OCI-LY7 (cell line): ENCODE measurements at regions not wholly inside any gene's neighbourhood (a gene's known extent, or its start where the extent isn't known, plus 50 kb on each side); places are given as distances from the start of the nearest gene placed in this dataset.

ENCODE experiments used
- EZH2phosphoT487 ChIP-seq: fragments of 200-600 bp; sonication (generic); IDR thresholded peaks from 2 replicates; pipeline ENCODE4 v1.6.1; 2018; ENCODE audit warnings: low read depth, borderline replicate concordance, mild to moderate bottlenecking, mixed run types, antibody characterized with exemption, low read length, moderate library complexity, mixed read lengths
- TF ChIP-seq, protein P1 (sequence below): fragments of 200-600 bp; sonication (generic); conservative IDR thresholded peaks from 2 replicates; pipeline ENCODE4 v1.5.1; 2014; ENCODE audit warnings: mild to moderate bottlenecking, antibody characterized with exemption, low read length, moderate library complexity, mixed read lengths

DNA sequence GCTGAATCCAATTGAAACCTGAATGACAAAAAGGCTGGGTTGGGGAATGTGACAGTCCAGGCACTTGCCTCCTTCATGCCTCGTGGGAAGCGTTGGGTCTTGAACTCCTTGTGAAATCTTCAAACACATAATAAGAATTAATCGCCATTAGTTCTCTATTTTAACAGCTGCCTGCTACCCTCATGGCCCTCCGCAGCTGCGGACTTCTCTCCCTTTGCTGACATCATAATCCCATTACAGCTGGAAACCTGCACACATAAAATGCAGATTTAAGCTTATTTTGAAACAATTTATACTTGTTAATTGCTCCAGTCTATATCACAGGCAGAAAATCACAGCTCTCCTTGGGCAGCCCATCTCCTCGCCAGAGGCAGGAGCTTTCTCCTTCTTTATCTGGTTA lies 403.0 kb upstream of the MKI67 start:
- TF ChIP-seq, protein P1, sequence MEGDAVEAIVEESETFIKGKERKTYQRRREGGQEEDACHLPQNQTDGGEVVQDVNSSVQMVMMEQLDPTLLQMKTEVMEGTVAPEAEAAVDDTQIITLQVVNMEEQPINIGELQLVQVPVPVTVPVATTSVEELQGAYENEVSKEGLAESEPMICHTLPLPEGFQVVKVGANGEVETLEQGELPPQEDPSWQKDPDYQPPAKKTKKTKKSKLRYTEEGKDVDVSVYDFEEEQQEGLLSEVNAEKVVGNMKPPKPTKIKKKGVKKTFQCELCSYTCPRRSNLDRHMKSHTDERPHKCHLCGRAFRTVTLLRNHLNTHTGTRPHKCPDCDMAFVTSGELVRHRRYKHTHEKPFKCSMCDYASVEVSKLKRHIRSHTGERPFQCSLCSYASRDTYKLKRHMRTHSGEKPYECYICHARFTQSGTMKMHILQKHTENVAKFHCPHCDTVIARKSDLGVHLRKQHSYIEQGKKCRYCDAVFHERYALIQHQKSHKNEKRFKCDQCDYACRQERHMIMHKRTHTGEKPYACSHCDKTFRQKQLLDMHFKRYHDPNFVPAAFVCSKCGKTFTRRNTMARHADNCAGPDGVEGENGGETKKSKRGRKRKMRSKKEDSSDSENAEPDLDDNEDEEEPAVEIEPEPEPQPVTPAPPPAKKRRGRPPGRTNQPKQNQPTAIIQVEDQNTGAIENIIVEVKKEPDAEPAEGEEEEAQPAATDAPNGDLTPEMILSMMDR: no peak
- no peak for TF ChIP-seq EZH2phosphoT487
